GM12878 (cell line): ENCODE measurements at regions not wholly inside any gene's neighbourhood (a gene's known extent, or its start where the extent isn't known, plus 50 kb on each side); places are given as distances from the start of the nearest gene placed in this dataset.

ENCODE experiments used
- BCL3 ChIP-seq: IDR thresholded peaks from 2 replicates; pipeline ENCODE4 v1.6.1; 2011; ENCODE audit warnings: borderline replicate concordance, low read depth, mild to moderate bottlenecking, moderate library complexity, low read length; ENCODE audit not compliant: insufficient read depth, poor library complexity, severe bottlenecking
- EGR1 ChIP-seq, 2 experiments: IDR thresholded peaks; 1 replicate in 1 of 2; 2 replicates in 1 of 2; pipeline ENCODE4 v1.6.1; 2011 to 2012; ENCODE audit warnings: low read depth in 2 of 2, low read length in 2 of 2, borderline replicate concordance in 1 of 2, mild to moderate bottlenecking in 1 of 2, moderate library complexity in 1 of 2
- FOXK2 ChIP-seq: fragments of 450-650 bp; IDR thresholded peaks from 2 replicates; pipeline ENCODE4 v1.6.1; 2017; ENCODE audit warnings: mild to moderate bottlenecking, moderate library complexity
- GABPA ChIP-seq: IDR thresholded peaks from 2 replicates; pipeline ENCODE4 v1.6.1; 2014; ENCODE audit warnings: antibody characterized with exemption, low read depth, mild to moderate bottlenecking, inconsistent platforms
- HDAC6 ChIP-seq: fragments of 200-600 bp; sonication (generic); IDR thresholded peaks from one replicate; pipeline ENCODE4 v1.8.0; 2017; ENCODE audit warnings: antibody characterized with exemption; ENCODE audit not compliant: unreplicated experiment
- NFYB ChIP-seq: IDR thresholded peaks from 2 replicates; pipeline ENCODE4 v1.6.1; 2011; ENCODE audit warnings: low read depth, mild to moderate bottlenecking, low read length, improper control_type of control experiment, moderate library complexity; ENCODE audit not compliant: insufficient read depth
- POLR2A ChIP-seq: IDR thresholded peaks from 2 replicates; pipeline ENCODE4 v1.6.1; 2011; ENCODE audit warnings: low read depth, mild to moderate bottlenecking, low read length
- POLR2AphosphoS5 ChIP-seq: IDR thresholded peaks from 2 replicates; pipeline ENCODE4 v1.6.1; 2011; ENCODE audit warnings: mild to moderate bottlenecking, low read length, inconsistent platforms
- SP1 ChIP-seq: IDR thresholded peaks from one replicate; pipeline ENCODE4 v1.6.1; 2011; ENCODE audit warnings: low read depth, low read length
- TAF1 ChIP-seq: IDR thresholded peaks from 2 replicates; pipeline ENCODE4 v1.6.1; 2011; ENCODE audit warnings: mild to moderate bottlenecking, low read depth, low read length, borderline replicate concordance
- ZBTB4 ChIP-seq: fragments of 450-650 bp; formaldehyde crosslinking; IDR thresholded peaks from 2 replicates; pipeline ENCODE4 v1.4.0; 2022; ENCODE audit warnings: mild to moderate bottlenecking, moderate library complexity

DNA sequence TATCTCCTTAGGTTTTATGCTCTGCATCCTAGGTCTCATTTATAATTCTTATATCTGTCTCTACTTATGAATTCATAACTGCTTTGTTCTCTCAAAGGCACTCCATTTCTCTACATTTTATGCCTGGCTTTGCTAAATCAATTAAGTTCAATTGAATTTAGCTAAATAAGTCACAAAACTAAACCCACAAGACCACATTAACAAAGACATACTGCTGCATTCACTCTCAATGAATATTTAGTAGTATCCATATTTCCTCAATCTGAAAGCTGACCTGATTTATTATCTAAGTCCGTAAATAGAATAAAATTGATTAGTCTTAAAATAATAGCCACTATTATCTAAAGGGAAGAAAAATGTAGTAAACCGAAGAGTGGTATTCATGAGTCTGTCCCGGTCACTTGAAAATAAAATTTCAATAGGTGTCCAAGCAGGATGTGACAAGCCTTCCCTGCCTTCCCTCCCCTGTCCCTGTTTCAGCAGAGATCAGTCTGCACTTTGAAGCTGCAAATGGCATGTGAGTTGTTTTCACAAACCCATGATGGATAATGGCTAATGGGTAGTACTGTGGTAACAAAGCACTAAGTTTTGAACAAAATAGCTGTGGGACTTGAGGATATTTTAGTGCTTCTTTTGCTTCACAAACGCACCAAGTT lies 295.0 kb upstream of the NCAM2 start:
- no peak for TF ChIP-seq EGR1 (IDR thresholded peaks at IDR 0.05; ENCODE audit: borderline replicate concordance in 1 of 2, low read depth in 2 of 2, low read length in 2 of 2)
- no peak for TF ChIP-seq ZBTB4 (CRISPR knock-in tag)
- TF ChIP-seq GABPA: no peak
- TF ChIP-seq HDAC6: no peak
- no peak for TF ChIP-seq POLR2AphosphoS5
- TF ChIP-seq FOXK2: no peak
- no peak for TF ChIP-seq NFYB
- TF ChIP-seq POLR2A: no peak
- no peak for TF ChIP-seq SP1
- TF ChIP-seq TAF1: no peak
- no peak for TF ChIP-seq BCL3
